ENCODE measurements at regions not wholly inside any gene's neighbourhood (a gene's known extent, or its start where the extent isn't known, plus 50 kb on each side); places are given as distances from the start of the nearest gene placed in this dataset.

DNA sequence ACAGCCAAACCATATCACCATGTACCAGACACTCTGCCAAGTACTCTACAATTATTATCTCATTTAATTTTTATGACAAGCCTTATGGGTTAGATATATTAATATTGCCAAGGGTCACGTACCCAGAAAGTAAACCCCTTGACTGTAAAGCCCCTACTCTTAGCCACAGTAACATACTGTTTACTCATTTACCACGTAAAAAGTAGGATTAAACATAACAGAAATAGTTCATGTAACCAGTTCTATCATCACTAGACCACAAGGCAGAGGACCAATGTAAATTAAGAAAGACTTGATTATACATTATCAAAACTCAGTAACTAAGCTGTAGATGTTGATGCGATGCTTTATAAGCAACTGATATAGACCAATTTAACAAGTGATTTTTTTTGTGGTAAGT is 101.5 kb upstream of the CNTNAP4 start:
- Histone ChIP-seq H3K27ac (ENCODE audit: insufficient read depth, low read depth, low read length) (no peak overlapping the region), H3K36me3 (ENCODE audit: control insufficient read depth in 2 of 2, extremely low read depth in 1 of 2, insufficient read depth in 2 of 2, low read length in 2 of 2) (no peaks in the 10 kb centered on the region), H3K4me3 (replicated peaks in 1 of 3; ENCODE audit: insufficient read depth in 1 of 3, low read depth in 1 of 3, low read length in 3 of 3) (no peak overlapping the region), H3K9me3 (replicated peaks; ENCODE audit: control insufficient read depth, insufficient read depth, low read length) (no peaks in the 10 kb centered on the region), H3K4me1 (ENCODE audit: control insufficient read depth, extremely low read depth, insufficient read depth, low read length) (no peaks in the 10 kb centered on the region), H3K9me1 (replicated peaks; ENCODE audit: control insufficient read depth, extremely low read depth, insufficient read depth, low read length) (no peaks in the 10 kb centered on the region), H3K4me2 (ENCODE audit: insufficient read depth, low read length) (no peak overlapping the region), H4K20me1 (replicated peaks; ENCODE audit: control insufficient read depth, extremely low read depth, insufficient read depth, low read length) (no peaks in the 10 kb centered on the region), H3K9ac (replicated peaks; ENCODE audit: extremely low read depth, insufficient read depth, low read length) (no peak overlapping the region), H3K79me2 (ENCODE audit: control insufficient read depth, insufficient read depth, low read length) (no peaks in the 10 kb centered on the region), H3K27me3 (ENCODE audit: control insufficient read depth in 2 of 2, insufficient read depth in 2 of 2, low read length in 2 of 2) (no peaks in the 10 kb centered on the region), H2AFZ (ENCODE audit: low read depth, low read length) (no peak overlapping the region)
- POLR2A ChIA-PET, result no interaction called here
- CTCF ChIA-PET, result no interaction called here
- no TSS peak for BruUV-seq (replicated peaks)
- intact Hi-C loops (cut with micrococcal nuclease), result no loop called here
- dilution Hi-C loops (cut with MboI; ENCODE audit: extremely low pct_ligation_motif_present, low sequenced_read_pairs), result no loop called here
- no peak for TF ChIP-seq FOS (IDR thresholded peaks at IDR 0.05; ENCODE audit: borderline replicate concordance, insufficient read depth, low read length)
- TF ChIP-seq POLR2AphosphoS5 (IDR thresholded peaks at IDR 0.05; ENCODE audit: insufficient read depth, low read depth, low read length), result no peak
- no peak for TF ChIP-seq EZH2 (IDR thresholded peaks at IDR 0.05; ENCODE audit: borderline replicate concordance, low read depth, low read length, severe bottlenecking)
- no peak for TF ChIP-seq JUN (IDR thresholded peaks at IDR 0.05; ENCODE audit: borderline replicate concordance, insufficient read depth, insufficient read length, low read depth)
- TF ChIP-seq POLR2A (IDR thresholded peaks at IDR 0.05; ENCODE audit: low read depth, low read length), result no peak
- TF ChIP-seq, protein P1, sequence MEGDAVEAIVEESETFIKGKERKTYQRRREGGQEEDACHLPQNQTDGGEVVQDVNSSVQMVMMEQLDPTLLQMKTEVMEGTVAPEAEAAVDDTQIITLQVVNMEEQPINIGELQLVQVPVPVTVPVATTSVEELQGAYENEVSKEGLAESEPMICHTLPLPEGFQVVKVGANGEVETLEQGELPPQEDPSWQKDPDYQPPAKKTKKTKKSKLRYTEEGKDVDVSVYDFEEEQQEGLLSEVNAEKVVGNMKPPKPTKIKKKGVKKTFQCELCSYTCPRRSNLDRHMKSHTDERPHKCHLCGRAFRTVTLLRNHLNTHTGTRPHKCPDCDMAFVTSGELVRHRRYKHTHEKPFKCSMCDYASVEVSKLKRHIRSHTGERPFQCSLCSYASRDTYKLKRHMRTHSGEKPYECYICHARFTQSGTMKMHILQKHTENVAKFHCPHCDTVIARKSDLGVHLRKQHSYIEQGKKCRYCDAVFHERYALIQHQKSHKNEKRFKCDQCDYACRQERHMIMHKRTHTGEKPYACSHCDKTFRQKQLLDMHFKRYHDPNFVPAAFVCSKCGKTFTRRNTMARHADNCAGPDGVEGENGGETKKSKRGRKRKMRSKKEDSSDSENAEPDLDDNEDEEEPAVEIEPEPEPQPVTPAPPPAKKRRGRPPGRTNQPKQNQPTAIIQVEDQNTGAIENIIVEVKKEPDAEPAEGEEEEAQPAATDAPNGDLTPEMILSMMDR (IDR thresholded peaks at IDR 0.05; ENCODE audit: extremely low read depth in 1 of 2, insufficient read depth in 1 of 2, low read depth in 1 of 2, low read length in 2 of 2), result no peak
- no peak for TF ChIP-seq GATA2 (IDR thresholded peaks at IDR 0.05; ENCODE audit: insufficient read depth, insufficient read length, low read depth, low read length)
- TF ChIP-seq MYC (IDR thresholded peaks at IDR 0.05; ENCODE audit: low read depth, low read length), result no peak
- TF ChIP-seq, protein P2, sequence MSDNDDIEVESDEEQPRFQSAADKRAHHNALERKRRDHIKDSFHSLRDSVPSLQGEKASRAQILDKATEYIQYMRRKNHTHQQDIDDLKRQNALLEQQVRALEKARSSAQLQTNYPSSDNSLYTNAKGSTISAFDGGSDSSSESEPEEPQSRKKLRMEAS (IDR thresholded peaks at IDR 0.05; ENCODE audit: insufficient read depth, insufficient read length), result no peak
- DNase-seq (ENCODE audit: low read depth, low spot score) (no peak), FAIRE-seq (no peak)

All from endothelial cell of umbilical vein (primary cell).